ENCODE measurements at regions not wholly inside any gene's neighbourhood (a gene's known extent, or its start where the extent isn't known, plus 50 kb on each side); places are given as distances from the start of the nearest gene placed in this dataset.

- TF ChIP-seq POLR2AphosphoS5 (IDR thresholded peaks at IDR 0.05; ENCODE audit: borderline replicate concordance, low read depth, low read length) = no peak
- TF ChIP-seq EZH2 (IDR thresholded peaks at IDR 0.05) = no peak
- TF ChIP-seq FOXP2 (optimal IDR thresholded peaks at IDR 0.05; ENCODE audit: control extremely low read depth, extremely low read length, insufficient read depth) = no peak
These were observed 203.1 kb downstream of the RAB38 start for GRCh38 chr11:87972133-87972532.
